Esophagus muscularis mucosa (tissue), 4 donors: ENCODE measurements at regions not wholly inside any gene's neighbourhood (a gene's known extent, or its start where the extent isn't known, plus 50 kb on each side); places are given as distances from the start of the nearest gene placed in this dataset.
A peak's percentile ranks its signal among the peaks of the same experiment; 100 is the strongest.

Source experiments
- DNase-seq: peaks from one replicate; pipeline ENCODE4 v3.0.0-alpha.2; 2017; ENCODE audit errors: extremely low spot score
- H3K27ac ChIP-seq, 4 donors: fragments of 200-600 bp; sonication (generic); replicated peaks in 1 of 4; 1 replicate in 3 of 4; 2 replicates in 1 of 4; pipeline ENCODE4 v1.5.1; 2016 to 2019; ENCODE audit warnings: mild to moderate bottlenecking in 1 of 4
- H3K27me3 ChIP-seq, 4 donors: fragments of 200-600 bp; sonication (generic); one replicate each; pipeline versions ENCODE4 v1.5.1 to v1.6.0; 2016 to 2019
- H3K36me3 ChIP-seq, 4 donors: fragments of 200-600 bp; sonication (generic); one replicate each; pipeline ENCODE4 v1.5.1; 2016 to 2019
- H3K4me1 ChIP-seq, 4 donors: fragments of 200-600 bp; sonication (generic); one replicate each; pipeline ENCODE4 v1.5.1; 2016 to 2019
- H3K4me3 ChIP-seq, 4 donors: fragments of 200-600 bp; sonication (generic); 1 replicate in 2 of 4; 2 replicates in 2 of 4; pipeline ENCODE4 v1.5.1; 2016 to 2019; ENCODE audit warnings: mild to moderate bottlenecking in 4 of 4, moderate library complexity in 1 of 4
- H3K9me3 ChIP-seq, 4 donors: fragments of 200-600 bp; sonication (generic); 1 replicate in 3 of 4; 2 replicates in 1 of 4; pipeline ENCODE4 v1.5.1; 2016 to 2019
- CTCF ChIP-seq, 3 experiments: fragments of 200-600 bp in 2 of 3; fragments of 450-650 bp in 1 of 3; sonication (generic) in 2 of 3; IDR thresholded peaks; one replicate each; pipeline ENCODE4 v1.5.1; 2017 to 2019; ENCODE audit warnings: antibody characterized with exemption in 3 of 3, mild to moderate bottlenecking in 2 of 3, moderate library complexity in 1 of 3
- EP300 ChIP-seq: sonication (generic); formaldehyde crosslinking; IDR thresholded peaks from one replicate; pipeline ENCODE4 v1.6.1; 2017; ENCODE audit warnings: antibody characterized with exemption
- POLR2A ChIP-seq: fragments of 450-650 bp; IDR thresholded peaks from one replicate; pipeline ENCODE4 v1.6.1; 2017; ENCODE audit warnings: antibody characterized with exemption, moderate library complexity, mild to moderate bottlenecking, low read depth
- POLR2AphosphoS5 ChIP-seq, 2 donors: sonication (generic); formaldehyde crosslinking; IDR thresholded peaks; one replicate each; pipeline ENCODE4 v1.6.1; 2017; ENCODE audit warnings: antibody characterized with exemption in 2 of 2
- WGBS: methylation state at CpG from one replicate; pipeline ENCODE4 v1.1.5; 2018; 5-methylcytosine and 5-hydroxymethylcytosine counted together
- intact Hi-C: fragments of 100-400 bp; cut with DNase I; formaldehyde crosslinking; loops from one replicate; pipeline ENCODE4 v1.15.1; 2023

DNA sequence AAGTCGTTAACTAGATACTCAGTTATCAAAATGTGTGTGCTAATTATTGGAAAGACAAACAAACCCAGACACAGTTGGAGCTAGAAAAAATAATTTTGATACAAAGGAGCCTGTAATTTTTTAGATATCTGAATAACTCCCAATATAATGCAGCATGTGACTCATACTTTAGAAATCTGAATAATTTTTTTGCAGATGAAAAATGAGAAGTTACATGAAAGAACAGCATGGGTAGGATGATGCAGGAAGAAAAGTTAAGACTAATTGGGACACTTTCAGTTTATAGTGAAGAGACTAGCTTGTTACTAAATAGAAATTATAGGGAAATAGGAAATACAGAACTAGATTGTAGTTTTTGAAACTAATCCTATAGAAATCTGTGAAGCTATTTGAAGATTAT, 945.8 kb downstream of the CBLN2 start:
- DNase-seq: no peak
- intact Hi-C loops: no loop called here
- Histone ChIP-seq H3K27ac (no peak overlapping the region), H3K9me3 (no peaks in the 10 kb centered on the region), H3K4me1 (no peaks in the 10 kb centered on the region), H3K27me3 (no peaks in the 10 kb centered on the region), H3K36me3 (no peaks in the 10 kb centered on the region), H3K4me3 (no peak overlapping the region)
- 58% methylated on average over 1 of the region's 1 CpG for WGBS
- TF ChIP-seq POLR2A (no peak), POLR2AphosphoS5 (IDR thresholded peaks at IDR 0.05) (no peak), CTCF (IDR thresholded peaks at IDR 0.05) (no peak), EP300 (no peak)

DNA sequence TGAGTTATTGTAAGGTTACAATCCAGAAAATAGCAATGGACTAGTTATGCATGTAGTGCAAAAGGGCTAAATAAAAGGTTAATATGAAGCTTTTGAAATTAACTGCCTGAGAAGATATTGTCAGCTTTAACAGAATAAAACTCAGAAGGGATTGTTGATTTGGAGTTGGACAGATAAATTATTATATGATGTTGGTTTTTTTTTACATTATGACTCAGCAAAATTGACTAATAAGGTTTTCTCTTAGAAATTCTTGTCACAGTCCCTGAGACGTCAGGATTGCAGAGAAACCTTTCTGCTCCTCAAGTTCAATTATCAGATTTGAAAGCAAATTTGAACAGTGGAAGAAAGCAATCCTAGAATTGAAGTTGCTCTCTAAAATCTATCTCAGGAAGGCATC, 946.9 kb downstream of the CBLN2 start:
- Histone ChIP-seq H3K9me3 (no peaks in the 10 kb centered on the region), H3K27me3 (no peaks in the 10 kb centered on the region), H3K36me3 (no peaks in the 10 kb centered on the region), H3K4me3 (no peak overlapping the region), H3K27ac (no peak overlapping the region), H3K4me1 (no peaks in the 10 kb centered on the region)
- WGBS: 30% methylated on average over 1 of the region's 1 CpG
- no peak for DNase-seq
- intact Hi-C loops: no loop called here
- TF ChIP-seq EP300 (no peak), CTCF (IDR thresholded peaks at IDR 0.05) (no peak), POLR2A (no peak), POLR2AphosphoS5 (IDR thresholded peaks at IDR 0.05) (no peak)

DNA sequence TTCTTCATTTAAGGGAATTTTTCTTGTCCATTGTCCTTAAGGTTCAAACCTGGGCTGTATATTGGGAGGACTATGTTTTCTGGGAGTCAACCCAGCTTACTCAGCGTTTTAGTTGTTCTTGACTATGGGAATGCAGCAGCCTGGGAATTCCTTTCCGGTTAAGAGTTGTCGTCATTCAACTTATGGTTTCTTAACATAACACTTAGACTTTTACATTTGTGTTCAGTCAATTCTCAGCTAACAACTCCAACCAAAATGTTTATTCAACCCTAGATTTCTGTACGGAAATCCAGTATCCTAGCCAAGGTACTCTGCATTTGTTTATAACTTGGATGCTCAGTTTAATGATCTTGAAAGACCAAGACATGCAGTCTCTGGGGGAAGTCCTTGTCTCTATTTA, 960.9 kb downstream of the CBLN2 start:
- no peaks in the 10 kb centered on the region for H3K36me3 ChIP-seq
- WGBS: 43% methylated on average over 4 of the region's 4 CpGs
- H3K4me3 ChIP-seq: peak overlapping the region in 1 of 4 donors; percentile 9
- no peaks in the 10 kb centered on the region for H3K9me3 ChIP-seq
- no peak overlapping the region for H3K27ac ChIP-seq
- peaks cover 0 to 5% (median 2%) of the 10 kb centered on the region in 4 donors for H3K4me1 ChIP-seq
- H3K27me3 ChIP-seq: no peaks in the 10 kb centered on the region
- DNase-seq: no peak
- TF ChIP-seq EP300: no peak
- TF ChIP-seq POLR2A: no peak
- TF ChIP-seq CTCF (IDR thresholded peaks at IDR 0.05): no peak
- TF ChIP-seq POLR2AphosphoS5 (IDR thresholded peaks at IDR 0.05): no peak
- intact Hi-C loops: no loop called here

GRCh38 chr18:71554686-71555085, 989.5 kb downstream of the CBLN2 start:
- Histone ChIP-seq H3K4me1 (no peaks in the 10 kb centered on the region), H3K27ac (no peak overlapping the region), H3K27me3 (no peaks in the 10 kb centered on the region), H3K4me3 (no peak overlapping the region), H3K36me3 (no peaks in the 10 kb centered on the region), H3K9me3 (peaks cover 0 to 5% (median 0%) of the 10 kb centered on the region in 4 donors)
- DNase-seq: no peak
- TF ChIP-seq EP300: no peak
- TF ChIP-seq POLR2AphosphoS5 (IDR thresholded peaks at IDR 0.05): no peak
- no peak for TF ChIP-seq CTCF (IDR thresholded peaks at IDR 0.05)
- no peak for TF ChIP-seq POLR2A
- intact Hi-C loops: no loop called here
- 71% methylated on average over 2 of the region's 2 CpGs for WGBS

DNA sequence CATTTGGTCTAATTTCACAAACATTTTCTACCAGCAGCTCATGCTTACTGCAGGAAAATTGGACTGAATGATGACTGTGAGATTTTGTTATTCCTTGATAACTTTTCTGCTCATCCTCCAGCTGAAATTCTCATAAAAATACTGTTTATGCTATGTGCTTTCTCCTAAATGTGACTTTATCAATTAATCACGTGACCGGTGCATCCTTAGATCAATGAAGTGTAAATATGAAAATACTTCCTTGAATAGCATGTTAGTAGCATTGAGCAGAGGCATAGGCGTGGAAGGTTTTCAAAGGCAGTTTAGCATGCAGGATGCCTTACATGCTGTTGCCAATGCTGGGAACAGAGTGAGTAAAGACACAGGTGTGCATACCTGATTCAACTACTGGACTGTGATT, 1002.5 kb downstream of the CBLN2 start:
- WGBS: 77% methylated on average over 3 of the region's 3 CpGs
- H3K4me1 ChIP-seq: no peaks in the 10 kb centered on the region
- TF ChIP-seq POLR2A (no peak), CTCF (IDR thresholded peaks at IDR 0.05) (no peak), POLR2AphosphoS5 (IDR thresholded peaks at IDR 0.05) (no peak), EP300 (no peak)
- no peaks in the 10 kb centered on the region for H3K27me3 ChIP-seq
- DNase-seq: no peak
- no peak overlapping the region for H3K27ac ChIP-seq
- peaks cover 0 to 16% (median 8%) of the 10 kb centered on the region in 4 donors for H3K9me3 ChIP-seq
- intact Hi-C loops: no loop called here
- H3K4me3 ChIP-seq: no peak overlapping the region
- no peaks in the 10 kb centered on the region for H3K36me3 ChIP-seq
